HEK293T (cell line): ENCODE measurements at regions not wholly inside any gene's neighbourhood (a gene's known extent, or its start where the extent isn't known, plus 50 kb on each side); places are given as distances from the start of the nearest gene placed in this dataset.

Source experiments
- BHLHE40 ChIP-seq: fragments of 450-650 bp; IDR thresholded peaks from 2 replicates; pipeline ENCODE4 v1.6.1; 2016; ENCODE audit warnings: mild to moderate bottlenecking, moderate library complexity, borderline replicate concordance
- CTBP1 ChIP-seq: fragments of 450-650 bp; IDR thresholded peaks from 2 replicates; pipeline ENCODE4 v1.6.1; 2016; ENCODE audit warnings: borderline replicate concordance
- ELF4 ChIP-seq: fragments of 450-650 bp; IDR thresholded peaks from 2 replicates; pipeline ENCODE4 v1.6.1; 2017; ENCODE audit warnings: antibody characterized with exemption
- FOXK2 ChIP-seq: fragments of 450-650 bp; IDR thresholded peaks from 2 replicates; pipeline ENCODE4 v1.6.1; 2016; ENCODE audit warnings: mild to moderate bottlenecking
- FOXM1 ChIP-seq: fragments of 450-650 bp; IDR thresholded peaks from 2 replicates; pipeline ENCODE4 v1.6.1; 2017; ENCODE audit warnings: mild to moderate bottlenecking, borderline replicate concordance
- HDGF ChIP-seq: fragments of 450-650 bp; IDR thresholded peaks from 2 replicates; pipeline ENCODE4 v1.6.1; 2017; ENCODE audit warnings: antibody characterized with exemption, borderline replicate concordance
- L3MBTL2 ChIP-seq: fragments of 450-650 bp; conservative IDR thresholded peaks from 2 replicates; pipeline ENCODE4 v1.6.1; 2016; ENCODE audit warnings: mild to moderate bottlenecking
- NFRKB ChIP-seq: fragments of 450-650 bp; IDR thresholded peaks from 2 replicates; pipeline ENCODE4 v1.6.1; 2016; ENCODE audit warnings: mild to moderate bottlenecking, moderate library complexity
- SP1 ChIP-seq: fragments of 450-650 bp; IDR thresholded peaks from 2 replicates; pipeline ENCODE4 v1.6.1; 2017
- TARDBP ChIP-seq: fragments of 450-650 bp; IDR thresholded peaks from 2 replicates; pipeline ENCODE4 v1.6.1; 2016
- ZNF384 ChIP-seq: fragments of 450-650 bp; IDR thresholded peaks from 2 replicates; pipeline ENCODE4 v1.6.1; 2016

DNA sequence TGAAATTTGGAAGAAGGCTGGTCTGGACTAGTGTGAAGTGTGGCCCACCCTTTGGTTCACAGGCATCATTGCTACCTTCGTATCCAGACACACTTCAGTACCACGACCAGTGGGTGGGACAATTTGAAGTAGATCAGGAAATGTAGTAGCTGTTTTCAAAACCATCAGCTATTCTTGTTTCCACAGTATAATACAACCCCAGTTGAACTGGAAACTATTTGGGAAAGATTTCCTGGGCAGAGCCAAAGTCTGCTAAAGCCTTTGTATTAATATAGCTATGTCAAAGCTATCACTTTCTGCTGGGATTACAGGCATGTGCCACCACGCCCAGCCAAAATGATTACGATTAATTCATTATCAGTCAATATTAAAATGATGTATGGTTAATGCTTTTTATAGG lies 298.8 kb upstream of the RASGRP1 start:
- no peak for TF ChIP-seq HDGF
- no peak for TF ChIP-seq ZNF384
- TF ChIP-seq FOXK2 = no peak
- TF ChIP-seq ELF4 = no peak
- TF ChIP-seq SP1 = no peak
- no peak for TF ChIP-seq BHLHE40
- no peak for TF ChIP-seq FOXM1
- TF ChIP-seq TARDBP = no peak
- TF ChIP-seq L3MBTL2 = no peak
- TF ChIP-seq NFRKB = no peak
- no peak for TF ChIP-seq CTBP1
